OCI-LY1 (cell line): ENCODE measurements at regions not wholly inside any gene's neighbourhood (a gene's known extent, or its start where the extent isn't known, plus 50 kb on each side); places are given as distances from the start of the nearest gene placed in this dataset.

Experiments used
- H2AFZ ChIP-seq: fragments of 200-600 bp; sonication (generic), shearing (Covaris generic); 2 replicates; pipeline ENCODE4 v1.6.0; 2014; ENCODE audit warnings: antibody characterized with exemption, mild to moderate bottlenecking, low read length
- H3F3A ChIP-seq: fragments of 200-600 bp; sonication (generic), shearing (Covaris generic); 2 replicates; pipeline ENCODE4 v1.6.0; 2014; ENCODE audit warnings: mild to moderate bottlenecking, antibody characterized with exemption, low read length, moderate library complexity; ENCODE audit not compliant: insufficient read depth
- H3K27ac ChIP-seq: fragments of 200-600 bp; sonication (generic); 2 replicates; pipeline ENCODE4 v1.5.1; 2014; ENCODE audit warnings: low read length, mixed run types, mild to moderate bottlenecking, low read depth; ENCODE audit not compliant: poor library complexity, severe bottlenecking
- H3K27me3 ChIP-seq: fragments of 200-600 bp; sonication (generic); 2 replicates; pipeline ENCODE4 v1.6.0; 2014; ENCODE audit warnings: antibody characterized with exemption, mild to moderate bottlenecking, low read length, moderate library complexity; ENCODE audit not compliant: insufficient read depth
- H3K36me3 ChIP-seq: fragments of 200-600 bp; sonication (generic); 2 replicates; pipeline ENCODE4 v1.6.1; 2014; ENCODE audit warnings: mild to moderate bottlenecking, antibody characterized with exemption, low read length, moderate library complexity, mixed read lengths; ENCODE audit not compliant: insufficient read depth
- H3K4me1 ChIP-seq: fragments of 200-600 bp; sonication (generic); 2 replicates; pipeline ENCODE4 v1.5.1; 2014; ENCODE audit warnings: mild to moderate bottlenecking, low read length, moderate library complexity; ENCODE audit not compliant: insufficient read depth, severe bottlenecking
- H3K4me2 ChIP-seq: fragments of 200-600 bp; sonication (generic), shearing (Covaris generic); 2 replicates; pipeline ENCODE4 v1.6.1; 2014; ENCODE audit warnings: low read length
- H3K4me3 ChIP-seq: fragments of 200-600 bp; sonication (generic); 2 replicates; pipeline ENCODE4 v1.5.1; 2014; ENCODE audit warnings: low read length, low read depth, mild to moderate bottlenecking, mixed read lengths; ENCODE audit not compliant: poor library complexity, severe bottlenecking
- H3K79me2 ChIP-seq: fragments of 200-600 bp; shearing (Covaris generic); 2 replicates; pipeline ENCODE4 v1.6.1; 2016; ENCODE audit warnings: mixed run types, low read length, mixed read lengths; ENCODE audit not compliant: insufficient read depth
- H3K9ac ChIP-seq: fragments of 200-600 bp; sonication (generic), shearing (Covaris generic); 2 replicates; pipeline ENCODE4 v1.6.1; 2014; ENCODE audit warnings: mild to moderate bottlenecking, low read length, mixed read lengths
- H3K9me2 ChIP-seq: fragments of 200-600 bp; sonication (generic), shearing (Covaris generic); 2 replicates; pipeline ENCODE4 v1.6.1; 2014; ENCODE audit warnings: low read depth, mild to moderate bottlenecking, low read length, mixed read lengths
- H3K9me3 ChIP-seq: fragments of 200-600 bp; shearing (Covaris generic); 2 replicates; pipeline ENCODE4 v1.6.1; 2014; ENCODE audit warnings: low read length, mixed read lengths
- H4K20me1 ChIP-seq: fragments of 200-600 bp; sonication (generic), shearing (Covaris generic); 2 replicates; pipeline ENCODE4 v1.6.0; 2016; ENCODE audit warnings: mild to moderate bottlenecking, low read length; ENCODE audit not compliant: insufficient read depth
- EZH2 ChIP-seq: fragments of 200-600 bp; sonication (generic), shearing (Covaris generic); IDR thresholded peaks from 2 replicates; pipeline ENCODE4 v1.8.0; 2017; ENCODE audit warnings: borderline replicate concordance, mixed run types, mild to moderate bottlenecking, antibody characterized with exemption, low read length, moderate library complexity, mixed read lengths
- TF ChIP-seq, protein P1 (sequence below): fragments of 200-600 bp; sonication (generic), shearing (Covaris generic); IDR thresholded peaks from 2 replicates; pipeline ENCODE4 v1.5.1; 2017; ENCODE audit warnings: mild to moderate bottlenecking, antibody characterized with exemption, low read length, moderate library complexity, mixed read lengths

DNA sequence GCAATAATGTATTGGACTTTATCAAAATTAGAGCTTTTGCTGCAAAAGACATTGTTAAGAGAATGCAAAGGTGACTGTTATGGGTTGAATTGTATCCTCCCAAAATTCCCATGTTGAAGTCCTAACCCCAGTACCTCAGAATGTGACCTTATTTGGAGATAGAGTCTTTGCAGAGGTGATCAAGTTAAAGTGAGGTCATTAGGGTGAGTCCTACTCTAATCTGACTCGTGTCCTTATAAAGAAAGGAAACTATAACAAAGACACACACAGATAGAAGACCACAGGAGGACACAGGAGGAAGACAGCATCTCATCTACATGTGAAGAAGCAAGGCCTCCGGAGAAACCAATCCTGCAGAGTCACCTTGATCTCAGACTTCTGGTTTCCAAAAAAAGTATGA lies 1011.2 kb downstream of the TBC1D22A start:
- H3K9me2 ChIP-seq, result no peaks in the 10 kb centered on the region
- H3K4me3 ChIP-seq, result no peak overlapping the region
- H4K20me1 ChIP-seq, result no peaks in the 10 kb centered on the region
- H3K27ac ChIP-seq, result no peak overlapping the region
- H3K4me1 ChIP-seq, result no peaks in the 10 kb centered on the region
- H3K9ac ChIP-seq, result no peak overlapping the region
- H3K27me3 ChIP-seq, result no peaks in the 10 kb centered on the region; the same call in 1 of the 2 replicates
- H3K9me3 ChIP-seq, result no peaks in the 10 kb centered on the region
- H3K79me2 ChIP-seq, result no peaks in the 10 kb centered on the region
- TF ChIP-seq EZH2, result no peak
- TF ChIP-seq, protein P1, sequence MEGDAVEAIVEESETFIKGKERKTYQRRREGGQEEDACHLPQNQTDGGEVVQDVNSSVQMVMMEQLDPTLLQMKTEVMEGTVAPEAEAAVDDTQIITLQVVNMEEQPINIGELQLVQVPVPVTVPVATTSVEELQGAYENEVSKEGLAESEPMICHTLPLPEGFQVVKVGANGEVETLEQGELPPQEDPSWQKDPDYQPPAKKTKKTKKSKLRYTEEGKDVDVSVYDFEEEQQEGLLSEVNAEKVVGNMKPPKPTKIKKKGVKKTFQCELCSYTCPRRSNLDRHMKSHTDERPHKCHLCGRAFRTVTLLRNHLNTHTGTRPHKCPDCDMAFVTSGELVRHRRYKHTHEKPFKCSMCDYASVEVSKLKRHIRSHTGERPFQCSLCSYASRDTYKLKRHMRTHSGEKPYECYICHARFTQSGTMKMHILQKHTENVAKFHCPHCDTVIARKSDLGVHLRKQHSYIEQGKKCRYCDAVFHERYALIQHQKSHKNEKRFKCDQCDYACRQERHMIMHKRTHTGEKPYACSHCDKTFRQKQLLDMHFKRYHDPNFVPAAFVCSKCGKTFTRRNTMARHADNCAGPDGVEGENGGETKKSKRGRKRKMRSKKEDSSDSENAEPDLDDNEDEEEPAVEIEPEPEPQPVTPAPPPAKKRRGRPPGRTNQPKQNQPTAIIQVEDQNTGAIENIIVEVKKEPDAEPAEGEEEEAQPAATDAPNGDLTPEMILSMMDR, result no peak
- H3K4me2 ChIP-seq, result no peak overlapping the region
- H3F3A ChIP-seq, result no peaks in the 10 kb centered on the region
- H2AFZ ChIP-seq, result no peak overlapping the region
- no peaks in the 10 kb centered on the region for H3K36me3 ChIP-seq

GRCh38 chr22:47772864-47773263 lies 1010.4 kb downstream of the TBC1D22A start:
- Histone ChIP-seq H3K27me3 (no peaks in the 10 kb centered on the region), H3K27ac (no peak overlapping the region), H3K4me2 (no peak overlapping the region), H3K4me3 (no peak overlapping the region), H2AFZ (no peak overlapping the region), H3K36me3 (no peaks in the 10 kb centered on the region), H4K20me1 (no peaks in the 10 kb centered on the region), H3F3A (no peaks in the 10 kb centered on the region), H3K9me2 (no peaks in the 10 kb centered on the region), H3K4me1 (no peaks in the 10 kb centered on the region), H3K9ac (no peak overlapping the region), H3K79me2 (no peaks in the 10 kb centered on the region), H3K9me3 (no peaks in the 10 kb centered on the region)
- TF ChIP-seq, protein P1, result no peak
- TF ChIP-seq EZH2, result no peak

- H3K9me2 ChIP-seq, result no peaks in the 10 kb centered on the region
- H3K4me2 ChIP-seq, result no peak overlapping the region
- no peak overlapping the region for H3K4me3 ChIP-seq
- H3K36me3 ChIP-seq, result no peaks in the 10 kb centered on the region
- TF ChIP-seq, protein P1, result no peak
- TF ChIP-seq EZH2, result no peak
- no peaks in the 10 kb centered on the region for H3K9me3 ChIP-seq
- H3K4me1 ChIP-seq, result no peaks in the 10 kb centered on the region
- no peak overlapping the region for H3K27ac ChIP-seq
- peaks cover 6% of the 10 kb centered on the region; the same call in 1 of the 2 replicates for H3K27me3 ChIP-seq
- H4K20me1 ChIP-seq, result no peaks in the 10 kb centered on the region
- no peaks in the 10 kb centered on the region for H3K79me2 ChIP-seq
- no peak overlapping the region for H3K9ac ChIP-seq
- H2AFZ ChIP-seq, result no peak overlapping the region
- H3F3A ChIP-seq, result no peaks in the 10 kb centered on the region
Observed at GRCh38 chr22:47769652-47770051, 1007.2 kb downstream of the TBC1D22A start.
